ENCODE measurements at regions not wholly inside any gene's neighbourhood (a gene's known extent, or its start where the extent isn't known, plus 50 kb on each side); places are given as distances from the start of the nearest gene placed in this dataset.

DNA sequence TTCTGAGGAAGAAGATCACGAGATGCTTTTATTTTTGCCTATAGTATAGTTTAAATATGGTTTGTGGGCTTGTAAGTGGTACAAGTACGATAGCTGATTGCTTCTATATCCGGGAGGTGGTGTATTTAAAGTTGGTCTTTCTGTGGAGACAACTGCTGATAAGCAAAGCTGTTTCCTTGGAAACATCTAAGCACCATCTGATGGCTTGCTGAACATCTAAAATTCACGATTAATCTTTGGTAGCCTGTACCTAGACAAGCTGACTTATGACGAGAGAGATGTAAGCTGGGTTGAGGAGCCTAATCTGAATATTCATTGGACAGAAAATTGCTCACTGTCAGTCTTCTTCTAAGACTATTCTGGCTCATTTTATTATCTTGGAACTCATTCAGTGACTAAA lies 74.6 kb upstream of the NWD2 start:
- TF ChIP-seq ZBTB48 (tag by site-specific recombination; IDR thresholded peaks at IDR 0.05) (no peak), ZFP41 (tag by site-specific recombination; IDR thresholded peaks at IDR 0.05; ENCODE audit: borderline replicate concordance) (no peak), ZNF555 (tag by site-specific recombination; conservative IDR thresholded peaks at IDR 0.05) (no peak), ZFP37 (tag by site-specific recombination; IDR thresholded peaks at IDR 0.05) (no peak), GLI4 (tag by site-specific recombination; IDR thresholded peaks at IDR 0.05) (no peak), ZNF664 (tag by site-specific recombination; IDR thresholded peaks at IDR 0.05) (no peak), ZNF140 (tag by site-specific recombination; IDR thresholded peaks at IDR 0.05) (no peak), ZFP69B (tag by site-specific recombination; IDR thresholded peaks at IDR 0.05) (no peak), ZSCAN30 (tag by site-specific recombination; IDR thresholded peaks at IDR 0.05) (no peak), ZNF501 (tag by site-specific recombination; IDR thresholded peaks at IDR 0.05) (no peak), ZNF416 (tag by site-specific recombination; IDR thresholded peaks at IDR 0.05) (no peak), ZNF37A (tag by site-specific recombination; IDR thresholded peaks at IDR 0.05) (no peak), ZNF830 (tag by site-specific recombination; IDR thresholded peaks at IDR 0.05; ENCODE audit: low read depth) (no peak), ZNF274 (IDR thresholded peaks at IDR 0.05; ENCODE audit: low read length) (no peak), ZNF274 (tag by site-specific recombination; IDR thresholded peaks at IDR 0.05; ENCODE audit: borderline replicate concordance) (no peak), ZNF132 (tag by site-specific recombination; IDR thresholded peaks at IDR 0.05; ENCODE audit: borderline replicate concordance) (no peak)
- TF ChIP-seq, protein P1, sequence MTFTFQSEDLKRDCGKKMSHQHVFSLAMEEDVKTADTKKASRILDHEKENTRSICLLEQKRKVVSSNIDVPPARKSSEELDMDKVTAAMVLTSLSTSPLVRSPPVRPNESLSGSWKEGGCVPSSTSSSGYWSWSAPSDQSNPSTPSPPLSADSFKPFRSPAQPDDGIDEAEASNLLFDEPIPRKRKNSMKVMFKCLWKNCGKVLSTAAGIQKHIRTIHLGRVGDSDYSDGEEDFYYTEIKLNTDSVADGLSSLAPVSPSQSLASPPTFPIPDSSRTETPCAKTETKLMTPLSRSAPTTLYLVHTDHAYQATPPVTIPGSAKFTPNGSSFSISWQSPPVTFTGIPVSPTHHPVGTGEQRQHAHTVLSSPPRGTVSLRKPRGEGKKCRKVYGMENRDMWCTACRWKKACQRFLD (tag by site-specific recombination; IDR thresholded peaks at IDR 0.05): no peak
- no peaks in the 10 kb centered on the region for H3K36me3 ChIP-seq (ENCODE audit: control insufficient read depth in 2 of 2, insufficient read depth in 1 of 2, low read length in 2 of 2)
- no peaks in the 10 kb centered on the region for H3K9me3 ChIP-seq (ENCODE audit: control insufficient read depth, insufficient read depth, low read depth, low read length)
- H3K27ac ChIP-seq (ENCODE audit: extremely low read depth, low read depth, low read length): no peak overlapping the region
- CTCF ChIA-PET: no interaction called here
- no peaks in the 10 kb centered on the region for H3K4me1 ChIP-seq (ENCODE audit: control insufficient read depth, insufficient read depth, low read length)
- H3K4me3 ChIP-seq (ENCODE audit: low read depth, low read length): no peak overlapping the region
- POLR2A ChIA-PET: no interaction called here

DNA sequence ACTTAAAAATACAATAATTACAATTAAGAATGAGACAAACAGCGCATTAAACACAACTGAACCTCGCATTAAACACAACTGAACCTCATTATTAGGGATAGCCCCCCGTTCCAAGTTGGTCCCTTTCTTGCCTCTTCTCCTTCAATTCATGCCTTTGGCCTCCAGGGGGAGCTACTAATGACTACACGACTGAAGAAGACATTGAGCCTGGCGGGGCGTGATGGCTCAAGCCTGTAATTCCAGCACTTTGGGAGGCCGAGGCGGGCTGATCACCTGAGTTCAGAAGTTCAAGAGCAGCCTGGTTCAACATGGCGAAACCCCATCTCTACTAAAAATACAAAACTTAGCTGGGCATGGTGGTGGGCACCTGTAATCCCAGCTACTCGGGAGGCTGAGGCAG lies 56.4 kb upstream of the NWD2 start:
- no peak overlapping the region for H3K4me3 ChIP-seq (ENCODE audit: low read depth, low read length)
- H3K36me3 ChIP-seq (ENCODE audit: control insufficient read depth in 2 of 2, insufficient read depth in 1 of 2, low read length in 2 of 2): no peaks in the 10 kb centered on the region
- TF ChIP-seq KLF10 (tag by site-specific recombination; IDR thresholded peaks at IDR 0.05) (no peak), ZNF707 (tag by site-specific recombination; IDR thresholded peaks at IDR 0.05) (no peak), ZNF626 (tag by site-specific recombination; IDR thresholded peaks at IDR 0.05) (no peak), SCRT1 (tag by site-specific recombination; IDR thresholded peaks at IDR 0.05; ENCODE audit: borderline replicate concordance) (no peak), ZNF560 (tag by site-specific recombination; IDR thresholded peaks at IDR 0.05; ENCODE audit: borderline replicate concordance) (no peak), SP3 (tag by site-specific recombination; IDR thresholded peaks at IDR 0.05) (no peak), ZNF146 (tag by site-specific recombination; IDR thresholded peaks at IDR 0.05) (no peak), ZNF221 (tag by site-specific recombination; IDR thresholded peaks at IDR 0.05; ENCODE audit: borderline replicate concordance) (no peak), SALL2 (tag by site-specific recombination; IDR thresholded peaks at IDR 0.05; ENCODE audit: borderline replicate concordance) (no peak), ZNF555 (tag by site-specific recombination; conservative IDR thresholded peaks at IDR 0.05) (no peak), ZBTB20 (tag by site-specific recombination; IDR thresholded peaks at IDR 0.05) (no peak)
- TF ChIP-seq, protein P2, sequence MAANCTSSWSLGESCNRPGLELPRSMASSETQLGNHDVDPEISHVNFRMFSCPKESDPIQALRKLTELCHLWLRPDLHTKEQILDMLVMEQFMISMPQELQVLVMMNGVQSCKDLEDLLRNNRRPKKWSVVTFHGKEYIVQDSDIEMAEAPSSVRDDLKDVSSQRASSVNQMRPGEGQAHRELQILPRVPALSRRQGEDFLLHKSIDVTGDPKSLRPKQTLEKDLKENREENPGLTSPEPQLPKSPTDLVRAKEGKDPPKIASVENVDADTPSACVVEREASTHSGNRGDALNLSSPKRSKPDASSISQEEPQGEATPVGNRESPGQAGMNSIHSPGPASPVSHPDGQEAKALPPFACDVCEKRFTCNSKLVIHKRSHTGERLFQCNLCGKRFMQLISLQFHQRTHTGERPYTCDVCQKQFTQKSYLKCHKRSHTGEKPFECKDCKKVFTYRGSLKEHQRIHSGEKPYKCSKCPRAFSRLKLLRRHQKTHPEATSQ (tag by site-specific recombination; IDR thresholded peaks at IDR 0.05): no peak
- no peaks in the 10 kb centered on the region for H3K9me3 ChIP-seq (ENCODE audit: control insufficient read depth, insufficient read depth, low read depth, low read length)
- ChIA-PET CTCF (interaction anchor here (0.6 to 1.0 kb wide), 6 partner anchors 16 to 871 kb away, joined by 3 read pairs; no protein-coding TSS in a partner anchor), POLR2A (no interaction called here)
- no peak overlapping the region for H3K27ac ChIP-seq (ENCODE audit: extremely low read depth, low read depth, low read length)
- no peaks in the 10 kb centered on the region for H3K4me1 ChIP-seq (ENCODE audit: control insufficient read depth, insufficient read depth, low read length)

All from HEK293 (cell line).